Thymus (tissue), 11 donors: ENCODE measurements at regions not wholly inside any gene's neighbourhood (a gene's known extent, or its start where the extent isn't known, plus 50 kb on each side); places are given as distances from the start of the nearest gene placed in this dataset.
A peak's percentile ranks its signal among the peaks of the same experiment; 100 is the strongest.

ENCODE experiments used
- DNase-seq, 9 donors: peaks; one replicate each; pipeline ENCODE4 v3.0.0-alpha.2; 2013; ENCODE audit warnings: low spot score in 9 of 9, low read depth in 6 of 9, missing footprints in 1 of 9
- H3K27ac ChIP-seq, 2 donors: one replicate each; pipeline ENCODE4 v1.5.1; 2013; ENCODE audit warnings: control low read depth in 1 of 2, low read depth in 1 of 2, low read length in 1 of 2, mild to moderate bottlenecking in 1 of 2, moderate library complexity in 1 of 2
- H3K27me3 ChIP-seq, 2 donors: one replicate each; pipeline ENCODE4 v1.5.1; 2013; ENCODE audit warnings: low read length in 1 of 2; ENCODE audit not compliant: control insufficient read depth in 2 of 2, insufficient read depth in 1 of 2
- H3K36me3 ChIP-seq, 2 donors: one replicate each; pipeline ENCODE4 v1.5.1; 2013; ENCODE audit warnings: low read length in 1 of 2, mild to moderate bottlenecking in 1 of 2, moderate library complexity in 1 of 2; ENCODE audit not compliant: control insufficient read depth in 2 of 2, insufficient read depth in 2 of 2
- H3K4me1 ChIP-seq, 2 donors: one replicate each; pipeline ENCODE4 v1.5.1; 2013; ENCODE audit warnings: low read length in 2 of 2; ENCODE audit not compliant: control insufficient read depth in 2 of 2, insufficient read depth in 2 of 2
- H3K4me3 ChIP-seq, 2 donors: one replicate each; pipeline ENCODE4 v1.5.1; 2013; ENCODE audit warnings: low read length in 2 of 2, control low read depth in 1 of 2, mild to moderate bottlenecking in 1 of 2
- H3K9me3 ChIP-seq, 2 donors: one replicate each; pipeline ENCODE4 v1.5.1; 2013; ENCODE audit warnings: low read length in 1 of 2, mild to moderate bottlenecking in 1 of 2; ENCODE audit not compliant: control insufficient read depth in 2 of 2, insufficient read depth in 1 of 2
- WGBS: extraction: QIAGEN DNeasy Blood & Tissue Kit; methylation state at CpG from one replicate; pipeline ENCODE4 v1.1.7; 2013; 5-methylcytosine and 5-hydroxymethylcytosine counted together
- donor health status: healthy.

- peaks cover 0 to 3% of the 10 kb centered on the region in 2 donors for H3K4me1 ChIP-seq
- WGBS: 94% methylated on average over 2 of the region's 2 CpGs
- no peak for DNase-seq
- H3K4me3 ChIP-seq: no peak overlapping the region
- no peaks in the 10 kb centered on the region for H3K36me3 ChIP-seq
- no peak overlapping the region for H3K27ac ChIP-seq
- no peaks in the 10 kb centered on the region for H3K27me3 ChIP-seq
- H3K9me3 ChIP-seq: no peaks in the 10 kb centered on the region
Observed at GRCh38 chr1:244954359-244954758, 90.0 kb upstream of the HNRNPU start.

- 78% methylated on average over 4 of the region's 4 CpGs for WGBS
- Histone ChIP-seq H3K27me3 (no peaks in the 10 kb centered on the region), H3K27ac (no peak overlapping the region), H3K4me3 (no peak overlapping the region), H3K9me3 (no peaks in the 10 kb centered on the region), H3K4me1 (peaks cover 0 to 3% of the 10 kb centered on the region in 2 donors), H3K36me3 (no peaks in the 10 kb centered on the region)
- DNase-seq: no peak
Observed at GRCh38 chr1:244953901-244954300, 89.6 kb upstream of the HNRNPU start.

DNA sequence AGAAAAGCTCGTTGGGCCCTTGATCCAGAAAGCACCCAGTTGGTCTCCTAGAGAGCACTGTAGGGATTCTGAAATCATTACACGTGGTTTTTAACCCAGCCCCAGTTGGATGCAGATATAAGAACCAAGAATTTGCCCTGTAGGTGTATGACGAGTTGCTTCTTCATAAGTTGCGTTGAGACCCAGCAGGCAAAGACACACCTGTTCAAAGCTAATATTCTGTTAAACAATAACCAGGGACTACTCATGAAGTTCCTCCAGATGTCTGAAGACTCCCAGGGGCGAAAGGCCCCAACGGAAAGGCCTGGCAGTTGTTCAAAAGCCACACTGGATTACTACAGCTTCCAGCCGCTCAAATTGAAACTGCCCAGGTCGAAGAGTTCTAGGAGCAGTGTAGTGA, 88.6 kb upstream of the HNRNPU start:
- Histone ChIP-seq H3K27ac (no peak overlapping the region), H3K4me3 (no peak overlapping the region), H3K36me3 (no peaks in the 10 kb centered on the region), H3K9me3 (no peaks in the 10 kb centered on the region), H3K27me3 (no peaks in the 10 kb centered on the region), H3K4me1 (peaks cover 0 to 3% of the 10 kb centered on the region in 2 donors)
- 69% methylated on average over 8 of the region's 8 CpGs for WGBS
- DNase-seq: no peak

- 95% methylated on average over 5 of the region's 5 CpGs for WGBS
- Histone ChIP-seq H3K4me3 (no peak overlapping the region), H3K4me1 (no peaks in the 10 kb centered on the region), H3K27ac (no peak overlapping the region), H3K36me3 (no peaks in the 10 kb centered on the region), H3K9me3 (no peaks in the 10 kb centered on the region), H3K27me3 (no peaks in the 10 kb centered on the region)
- DNase-seq: no peak
Observed at GRCh38 chr1:244952280-244952933, 88.1 kb upstream of the HNRNPU start.

GRCh38 chr1:244948416-244948815, 84.1 kb upstream of the HNRNPU start:
- Histone ChIP-seq H3K4me1 (no peaks in the 10 kb centered on the region), H3K27me3 (no peaks in the 10 kb centered on the region), H3K27ac (no peak overlapping the region), H3K9me3 (no peaks in the 10 kb centered on the region), H3K36me3 (no peaks in the 10 kb centered on the region), H3K4me3 (no peak overlapping the region)
- no peak for DNase-seq
- WGBS: over 99% methylated on average over 4 of the region's 4 CpGs

DNA sequence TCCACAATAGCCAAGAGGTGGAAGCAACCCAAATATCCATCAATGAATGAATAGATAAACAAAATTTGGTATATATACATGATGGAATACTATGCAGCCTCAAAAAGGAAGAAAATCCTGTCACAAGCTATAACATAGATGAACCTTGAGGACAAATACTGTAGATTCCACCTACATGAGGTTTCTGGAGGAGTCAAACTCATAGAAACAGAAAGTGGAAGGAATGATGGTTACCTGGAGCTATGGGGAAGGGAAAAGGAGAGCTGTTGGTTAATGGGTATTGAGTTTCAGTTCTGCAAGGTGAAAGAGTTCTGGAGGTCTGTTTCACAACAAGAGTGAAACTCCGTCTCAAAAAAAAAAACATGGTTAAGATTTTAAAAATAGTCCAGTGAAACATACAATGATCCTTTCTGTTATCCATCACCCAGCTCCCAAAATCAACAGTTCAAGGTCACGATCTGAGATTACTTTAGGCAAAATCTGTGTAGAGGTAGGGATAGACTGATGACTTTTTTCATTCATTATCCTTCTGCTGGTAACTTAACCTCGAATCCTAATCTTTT, 80.8 kb upstream of the HNRNPU start:
- 92% methylated on average over 3 of the region's 3 CpGs for WGBS
- peak in 1 of 9 donors; percentile 23 for DNase-seq
- no peak overlapping the region for H3K27ac ChIP-seq
- H3K4me3 ChIP-seq: no peak overlapping the region
- no peaks in the 10 kb centered on the region for H3K4me1 ChIP-seq
- no peaks in the 10 kb centered on the region for H3K9me3 ChIP-seq
- H3K27me3 ChIP-seq: no peaks in the 10 kb centered on the region
- no peaks in the 10 kb centered on the region for H3K36me3 ChIP-seq

DNA sequence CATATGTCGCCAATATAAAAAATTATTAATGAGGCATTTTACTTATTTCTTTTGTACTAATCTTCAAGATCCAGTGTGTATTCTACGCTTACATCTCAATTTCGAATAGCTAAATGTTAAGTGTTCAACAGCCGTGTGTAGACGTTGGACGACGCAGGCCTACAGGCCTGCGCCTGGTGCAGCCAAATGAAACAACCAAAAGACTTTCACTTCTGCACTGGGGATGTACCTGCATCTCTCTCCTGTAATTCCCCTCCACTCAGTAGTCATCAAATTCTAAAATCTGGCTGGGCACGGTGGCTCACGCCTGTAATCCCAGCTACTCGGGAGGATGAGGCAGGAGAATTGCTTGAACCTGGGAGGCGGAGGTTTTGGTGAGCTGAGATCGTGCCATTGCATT, 76.8 kb upstream of the HNRNPU start:
- Histone ChIP-seq H3K27ac (no peak overlapping the region), H3K27me3 (no peaks in the 10 kb centered on the region), H3K36me3 (no peaks in the 10 kb centered on the region), H3K9me3 (no peaks in the 10 kb centered on the region), H3K4me1 (no peaks in the 10 kb centered on the region), H3K4me3 (no peak overlapping the region)
- WGBS: 96% methylated on average over 13 of the region's 13 CpGs
- DNase-seq: no peak

GRCh38 chr1:244937099-244937498, 72.8 kb upstream of the HNRNPU start:
- no peak overlapping the region for H3K4me3 ChIP-seq
- DNase-seq: no peak
- H3K27ac ChIP-seq: no peak overlapping the region

GRCh38 chr1:244920911-244921761, 56.8 kb upstream of the HNRNPU start:
- Histone ChIP-seq H3K4me1 (peaks cover 0 to 9% of the 10 kb centered on the region in 2 donors), H3K9me3 (no peaks in the 10 kb centered on the region), H3K36me3 (no peaks in the 10 kb centered on the region), H3K4me3 (no peak overlapping the region), H3K27ac (no peak overlapping the region), H3K27me3 (no peaks in the 10 kb centered on the region)
- 29% methylated on average over 4 of the region's 4 CpGs for WGBS
- peak in 1 of 9 donors; percentile 16 for DNase-seq

More at GRCh38 chr1:244937099-244937498, 72.8 kb upstream of the HNRNPU start:
- Histone ChIP-seq H3K36me3 (no peaks in the 10 kb centered on the region), H3K9me3 (no peaks in the 10 kb centered on the region), H3K4me1 (no peaks in the 10 kb centered on the region), H3K27me3 (no peaks in the 10 kb centered on the region)
